Activated CD4-positive, alpha-beta T cell treated with anti-CD3 and anti-CD28 coated beads, Interleukin-2, Interleukin-6, amounts not matched to agents 100 ng/mL and 50 ng/mL, durations not matched to agents 16 hours and 8 hours (primary cell): ENCODE measurements at regions not wholly inside any gene's neighbourhood (a gene's known extent, or its start where the extent isn't known, plus 50 kb on each side); places are given as distances from the start of the nearest gene placed in this dataset.

Experiments
- DNase-seq: peaks from one replicate; pipeline ENCODE4 v3.0.0-alpha.2; 2020

- no peak for DNase-seq
Observed at GRCh38 chr4:108398316-108398715, 222.1 kb upstream of the RPL34 start.

GRCh38 chr4:108397850-108398249 is 222.5 kb upstream of the RPL34 start:
- DNase-seq, result no peak

GRCh38 chr4:108396900-108397497 is 223.4 kb upstream of the RPL34 start:
- DNase-seq, result no peak

GRCh38 chr4:108395786-108396185 is 224.6 kb upstream of the RPL34 start:
- no peak for DNase-seq

GRCh38 chr4:108393890-108394472 is 225.2 kb upstream of the LEF1 start:
- DNase-seq, result no peak

- DNase-seq, result no peak
Observed at GRCh38 chr4:108391701-108392455, 223.1 kb upstream of the LEF1 start.

GRCh38 chr4:108385076-108385475 is 216.3 kb upstream of the LEF1 start:
- no peak for DNase-seq

- no peak for DNase-seq
Observed at GRCh38 chr4:108384544-108384943, 215.8 kb upstream of the LEF1 start.

- DNase-seq, result no peak
Observed at GRCh38 chr4:108383157-108383556, 214.4 kb upstream of the LEF1 start.

- DNase-seq, result no peak
Observed at GRCh38 chr4:108382751-108383150, 214.0 kb upstream of the LEF1 start.

GRCh38 chr4:108378164-108378563 is 209.4 kb upstream of the LEF1 start:
- DNase-seq, result no peak

GRCh38 chr4:108377021-108377420 is 208.3 kb upstream of the LEF1 start:
- no peak for DNase-seq

GRCh38 chr4:108375434-108375833 is 206.7 kb upstream of the LEF1 start:
- DNase-seq, result no peak

- DNase-seq, result no peak
Observed at GRCh38 chr4:108372681-108373080, 203.9 kb upstream of the LEF1 start.

- no peak for DNase-seq
Observed at GRCh38 chr4:108371282-108371681, 202.6 kb upstream of the LEF1 start.

GRCh38 chr4:108370291-108371141 is 201.8 kb upstream of the LEF1 start:
- peak; percentile 7 for DNase-seq

GRCh38 chr4:108369035-108369655 is 200.4 kb upstream of the LEF1 start:
- DNase-seq, result no peak

- DNase-seq, result no peak
Observed at GRCh38 chr4:108367751-108368150, 199.0 kb upstream of the LEF1 start.

GRCh38 chr4:108366716-108367115 is 198.0 kb upstream of the LEF1 start:
- DNase-seq, result no peak

GRCh38 chr4:108365551-108365950 is 196.8 kb upstream of the LEF1 start:
- DNase-seq, result no peak

- peak; percentile 32 for DNase-seq
Observed at GRCh38 chr4:108361886-108362285, 193.2 kb upstream of the LEF1 start.

- DNase-seq, result no peak
Observed at GRCh38 chr4:108361446-108361820, 192.7 kb upstream of the LEF1 start.
